EL (cell line): ENCODE measurements at regions not wholly inside any gene's neighbourhood (a gene's known extent, or its start where the extent isn't known, plus 50 kb on each side); places are given as distances from the start of the nearest gene placed in this dataset.
"Not testable (repeated sequence)": the region's sequence is repeated elsewhere in the genome, so short reads cannot be mapped to it uniquely, and the experiment has no call there.

Source experiments
- DNase-seq: peaks from one replicate; pipeline ENCODE4 v3.0.0-alpha.2; 2016

DNA sequence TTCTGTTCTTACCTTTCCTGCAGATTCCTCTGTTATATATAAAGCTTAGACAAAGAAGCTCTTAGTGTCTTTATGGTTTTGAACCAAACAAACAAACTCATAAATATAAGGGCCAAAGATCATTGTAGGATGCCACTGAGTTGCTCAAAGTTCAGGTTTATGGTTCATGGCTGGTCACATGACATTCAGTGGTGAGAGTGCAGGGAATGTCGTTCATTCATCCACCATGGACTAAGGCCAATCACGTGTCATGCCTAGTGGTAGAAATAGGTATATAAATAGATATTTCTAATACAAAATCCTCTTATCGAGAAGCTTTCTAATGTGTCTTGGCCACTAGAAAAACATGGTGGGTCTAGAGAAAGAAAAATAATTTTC, 119.4 kb downstream of the GATA3 start:
- DNase-seq = no peak

DNA sequence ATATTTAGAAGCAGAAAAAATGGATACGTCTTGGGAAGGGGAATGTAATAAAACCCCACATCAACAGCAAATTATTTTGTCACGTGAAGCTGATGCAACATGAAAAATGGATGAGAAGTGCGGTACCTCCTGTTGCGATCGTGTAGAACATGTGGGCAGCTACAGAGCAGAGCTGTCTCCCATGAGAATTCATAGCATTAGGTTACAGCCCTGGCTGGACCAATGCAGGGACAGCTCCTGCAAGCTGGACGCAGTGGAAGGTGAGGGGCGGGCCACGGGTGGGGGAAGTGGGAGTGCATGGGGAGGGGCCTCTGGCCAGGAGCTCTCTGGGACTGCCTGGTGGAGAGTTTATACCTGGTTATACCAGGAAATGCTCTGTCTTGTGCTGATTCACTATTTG, 120.3 kb downstream of the GATA3 start:
- DNase-seq = no peak

DNA sequence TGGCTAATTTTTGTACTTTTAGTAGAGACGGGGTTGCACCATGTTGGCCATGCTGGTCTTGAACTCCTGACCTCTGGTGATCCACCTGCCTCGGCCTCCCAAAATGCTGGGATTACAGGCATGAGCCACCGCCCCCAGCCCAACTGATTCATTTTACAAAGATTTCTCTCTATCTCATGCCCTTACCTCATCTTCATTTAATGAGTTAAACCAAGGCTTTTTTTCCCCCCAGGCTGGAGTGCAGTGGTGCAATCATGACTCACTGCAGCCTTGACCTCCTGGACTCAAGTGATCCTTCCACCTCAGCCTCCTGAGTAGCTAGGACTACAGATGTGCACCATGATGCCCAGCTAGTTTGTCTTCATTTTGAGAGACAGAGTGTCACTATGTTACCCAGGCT, 123.0 kb downstream of the GATA3 start:
- not testable (repeated sequence) for DNase-seq

DNA sequence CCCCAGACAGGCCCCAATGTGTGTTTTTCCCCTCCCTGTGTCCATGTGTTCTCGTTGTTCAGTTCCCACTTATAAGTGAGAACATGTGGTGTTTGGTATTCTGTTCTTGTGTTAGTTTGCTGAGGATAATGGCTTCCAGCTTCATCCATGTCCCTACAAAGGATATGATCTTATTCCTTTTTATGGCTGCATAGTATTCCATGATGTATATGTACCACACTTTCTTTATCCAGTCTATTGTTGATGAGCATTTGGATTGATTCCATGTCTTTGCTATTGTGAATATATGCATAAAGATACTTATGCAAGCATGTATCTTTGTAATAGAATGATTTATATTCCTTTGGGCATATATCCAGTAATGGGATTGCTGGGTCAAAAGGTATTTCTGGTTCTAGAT, 125.3 kb downstream of the GATA3 start:
- DNase-seq = not testable (repeated sequence)

DNA sequence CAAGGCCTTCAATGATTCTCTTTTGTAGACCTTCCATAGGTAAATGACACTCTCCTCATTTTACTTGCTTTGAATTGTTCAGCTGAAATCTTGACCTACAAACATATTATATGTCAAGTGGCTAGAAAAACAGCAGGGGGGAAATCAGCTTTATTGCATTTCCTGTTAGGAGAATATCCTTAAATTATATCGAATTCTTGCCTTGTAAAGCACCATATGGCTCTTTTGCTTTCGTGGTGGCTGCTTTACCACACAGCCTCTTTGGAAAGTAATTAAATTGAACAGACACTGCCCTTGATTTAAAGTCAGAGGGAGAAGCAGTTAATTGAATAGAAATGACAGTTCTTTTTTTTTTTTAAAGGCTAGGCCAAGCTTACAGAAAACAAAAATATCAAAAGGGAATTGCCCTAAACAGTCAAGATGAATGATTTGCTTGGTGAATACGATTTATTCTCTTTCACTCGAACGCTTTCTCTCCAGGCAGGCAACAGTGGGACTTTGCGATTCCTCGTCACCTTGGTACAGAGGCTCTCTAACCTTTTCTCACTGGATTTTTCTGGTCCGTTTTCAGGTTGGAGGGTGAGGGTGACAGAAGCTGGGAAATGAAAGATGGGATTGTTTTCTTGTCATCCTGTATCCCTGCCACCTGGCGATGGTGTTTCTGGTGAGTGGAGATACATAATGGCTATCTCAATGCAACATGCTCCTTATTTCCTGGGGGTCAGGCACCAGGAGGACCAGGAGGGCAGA, 126.0 kb downstream of the GATA3 start:
- DNase-seq = no peak

DNA sequence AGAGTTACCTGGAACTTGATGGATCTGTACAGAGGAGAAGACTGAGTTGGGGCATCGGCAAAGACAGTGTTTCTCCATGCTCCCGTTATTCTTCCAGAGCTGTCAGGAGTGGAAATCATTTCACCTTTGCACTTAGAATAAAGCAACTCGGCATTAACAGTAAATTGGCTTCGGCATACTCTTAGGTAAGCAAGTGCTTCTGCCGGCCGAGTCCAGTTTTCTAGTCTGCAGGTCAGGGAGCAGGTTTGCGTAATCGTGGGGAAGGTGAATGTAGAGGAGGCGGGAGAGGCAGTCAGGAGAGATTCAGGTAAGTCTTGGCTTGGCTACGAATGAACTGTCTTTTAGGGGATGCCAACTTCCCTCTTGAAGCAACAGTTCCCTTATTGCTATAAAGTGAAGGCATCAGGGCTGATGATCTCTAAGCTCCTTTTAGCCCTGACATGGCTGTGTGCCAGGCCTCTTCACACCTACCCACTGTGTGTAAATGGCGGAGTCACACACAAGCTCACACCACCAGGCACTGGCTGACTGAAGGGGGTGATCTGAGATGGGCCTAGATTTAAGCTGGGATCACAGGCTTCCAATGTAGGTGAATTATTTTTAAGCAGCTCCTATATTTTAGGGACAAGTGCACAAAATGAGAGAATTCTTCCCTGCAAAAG, 127.1 kb downstream of the GATA3 start:
- DNase-seq = no peak

DNA sequence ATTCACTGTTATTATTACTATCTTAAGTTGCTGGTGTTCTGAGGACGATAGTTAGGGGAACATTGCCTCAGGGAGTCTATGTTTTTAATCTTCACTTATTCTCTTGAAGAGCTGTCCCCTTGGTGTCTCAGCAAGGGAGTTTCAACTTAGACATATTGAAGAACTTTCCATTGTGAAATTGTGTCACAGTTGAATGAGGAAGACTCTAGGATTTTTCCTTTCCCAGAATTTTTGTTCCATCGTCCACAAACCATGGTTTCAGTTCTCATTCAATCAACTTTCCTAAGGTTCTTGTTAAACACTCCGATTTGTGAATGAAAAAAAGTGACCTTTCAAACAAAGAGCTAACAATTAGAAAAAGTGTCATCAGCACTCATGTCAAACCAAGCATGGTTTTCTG, 128.3 kb downstream of the GATA3 start:
- DNase-seq = no peak

DNA sequence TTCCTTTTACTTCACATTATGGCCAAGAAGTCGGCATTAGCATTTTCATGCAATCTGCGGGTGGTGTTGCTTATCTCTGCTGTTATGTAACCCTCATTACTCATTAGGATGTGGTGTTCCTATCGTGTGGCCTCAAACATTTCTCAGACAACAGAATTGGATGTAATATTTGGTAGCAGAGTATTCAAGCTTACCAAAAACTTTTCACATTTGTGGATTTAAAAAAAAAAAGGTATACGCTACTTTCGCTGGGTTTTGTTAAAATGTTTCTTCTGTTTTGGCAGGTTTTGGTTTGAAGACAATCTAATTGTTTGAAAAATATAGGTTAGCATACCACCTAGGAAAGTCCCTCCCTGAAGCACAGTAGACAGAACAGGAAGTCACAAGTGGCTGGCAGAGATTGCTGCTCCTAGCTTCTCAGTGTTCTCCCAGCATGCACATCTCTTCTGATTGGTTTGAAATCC, 128.8 kb downstream of the GATA3 start:
- DNase-seq = no peak

DNA sequence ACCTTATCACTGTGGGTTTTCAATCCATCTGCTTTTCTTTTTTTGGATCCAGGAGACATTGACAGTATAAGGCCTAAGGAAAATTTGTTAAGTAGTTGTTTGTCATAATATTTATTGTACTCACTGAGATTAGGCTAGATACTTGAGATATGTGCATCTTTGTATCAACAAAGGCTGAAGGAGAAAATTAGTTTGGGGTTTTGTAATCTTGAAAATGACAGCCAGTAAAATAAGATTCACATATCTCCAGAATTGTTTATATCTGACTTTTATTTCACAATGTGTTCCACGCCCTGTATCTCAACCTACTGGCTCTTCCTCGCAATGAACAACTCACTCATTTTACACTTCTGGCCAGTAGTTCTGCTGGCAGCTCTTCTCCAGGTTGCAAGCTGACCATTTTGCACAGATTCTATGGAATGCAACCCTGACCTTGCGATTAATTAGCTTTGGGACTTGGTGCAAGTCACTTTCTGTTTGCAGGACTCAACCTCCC, 132.7 kb downstream of the GATA3 start:
- no peak for DNase-seq

DNA sequence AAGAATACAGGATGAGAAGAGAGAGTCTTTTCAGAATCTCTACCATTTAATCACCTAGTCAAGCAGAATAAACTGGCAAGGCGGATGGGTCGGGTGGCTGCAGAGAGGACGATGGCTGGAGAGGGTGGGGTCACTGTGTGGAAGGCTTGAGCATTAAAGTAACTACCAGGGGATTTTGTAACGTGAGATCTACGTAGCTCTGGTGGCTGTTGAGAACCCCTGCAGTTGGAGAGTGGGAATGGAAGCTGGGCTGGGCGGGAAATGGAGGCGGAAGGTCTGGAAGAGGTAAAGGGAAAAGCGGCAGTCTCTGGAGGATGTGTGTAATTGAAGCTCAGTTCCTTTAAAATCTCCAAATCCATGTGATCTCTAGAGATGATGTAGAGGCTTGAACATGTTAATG, 135.0 kb downstream of the GATA3 start:
- DNase-seq = no peak

DNA sequence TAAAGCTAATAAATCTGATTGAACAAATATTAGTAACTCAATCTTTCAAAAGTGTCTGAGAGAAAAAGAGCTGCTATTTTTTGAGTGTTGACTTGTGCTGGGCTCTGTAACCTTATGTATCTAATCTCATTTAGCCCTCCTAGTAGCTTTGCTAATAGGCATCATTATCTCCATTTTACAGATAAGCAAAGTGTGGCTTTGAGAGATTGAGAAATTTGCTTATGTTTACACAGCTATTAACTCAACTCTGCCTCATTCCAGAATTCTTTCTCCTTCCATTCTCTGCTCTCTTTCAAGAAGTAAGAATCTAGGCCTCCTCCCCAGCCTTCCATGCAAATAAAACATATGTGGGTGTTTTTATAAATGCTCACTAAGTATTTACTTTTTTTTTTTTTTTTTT, 137.8 kb downstream of the GATA3 start:
- DNase-seq = no peak

DNA sequence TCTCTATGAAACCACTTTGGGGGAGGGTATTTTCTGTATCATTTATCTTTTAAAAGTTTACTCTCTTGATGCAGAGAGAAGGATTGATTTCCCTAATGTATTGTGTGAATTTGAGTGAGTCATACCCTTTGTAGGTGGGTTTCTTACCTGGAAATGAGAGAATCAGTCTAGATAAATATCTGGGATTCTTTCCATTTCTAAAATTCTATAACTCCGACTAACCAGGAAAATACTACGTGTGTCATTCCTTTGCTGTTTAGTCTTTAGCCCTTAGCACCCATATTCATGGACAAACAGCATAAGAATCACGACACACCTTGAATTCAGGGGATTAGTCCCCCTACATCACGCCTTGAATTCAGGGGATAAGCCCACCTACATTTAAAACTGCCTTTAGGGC, 139.1 kb downstream of the GATA3 start:
- no peak for DNase-seq

DNA sequence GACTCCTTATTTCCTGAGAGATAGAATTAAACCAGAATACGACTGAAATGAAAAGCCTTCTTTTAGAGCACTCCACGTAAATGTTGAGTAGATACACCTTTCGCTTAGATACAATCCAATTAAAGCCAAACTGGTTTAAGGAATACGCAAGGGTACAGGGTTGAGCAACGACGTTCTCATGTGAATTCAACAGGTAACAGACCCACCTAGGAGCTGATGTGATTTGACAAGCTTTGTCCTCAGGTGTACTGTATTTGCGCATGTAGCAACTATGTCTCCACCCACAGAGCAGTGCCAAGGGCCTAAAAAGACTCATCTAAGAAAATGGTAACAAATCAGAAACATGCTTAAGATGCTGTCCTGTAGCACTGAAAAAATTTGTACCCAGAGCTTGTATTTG, 139.6 kb downstream of the GATA3 start:
- DNase-seq = no peak

DNA sequence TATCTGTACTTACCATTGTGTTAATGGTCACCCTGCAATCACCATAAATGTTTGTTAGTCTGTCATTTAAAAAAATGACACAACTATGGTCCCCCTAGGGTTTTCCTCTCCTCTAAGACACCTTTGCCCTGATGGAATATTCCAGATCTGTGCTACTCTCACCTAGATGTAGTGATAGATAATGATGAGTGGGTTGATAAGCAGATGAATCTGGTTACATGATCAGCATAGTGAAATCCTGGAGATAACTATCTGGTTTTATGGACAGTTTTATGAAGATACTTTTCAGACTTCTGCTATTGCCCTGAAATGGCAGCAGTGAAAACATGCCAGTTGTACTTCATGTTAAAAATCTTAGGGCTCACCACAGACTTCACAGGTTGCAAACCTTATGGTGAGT, 152.4 kb downstream of the GATA3 start:
- no peak for DNase-seq

DNA sequence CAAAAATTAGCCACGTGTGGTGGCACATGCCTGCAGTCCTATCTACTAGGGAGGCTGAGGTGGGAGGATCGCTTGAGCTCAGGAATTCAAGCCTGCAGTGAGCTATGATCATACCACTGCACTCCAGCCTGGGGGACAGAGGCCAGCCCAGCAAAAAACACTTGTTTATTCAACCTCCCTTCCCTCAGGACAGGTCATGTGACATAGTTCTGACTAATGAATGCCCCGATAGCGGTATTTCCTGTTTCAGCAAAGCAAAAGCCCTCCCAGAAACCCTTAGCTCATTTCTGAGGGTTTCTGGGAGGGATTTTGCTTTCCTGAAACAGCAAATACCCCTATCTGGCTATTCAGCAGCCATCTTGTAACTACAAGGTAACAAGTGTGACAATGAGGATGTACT, 157.1 kb downstream of the GATA3 start:
- peak; percentile 3 for DNase-seq

DNA sequence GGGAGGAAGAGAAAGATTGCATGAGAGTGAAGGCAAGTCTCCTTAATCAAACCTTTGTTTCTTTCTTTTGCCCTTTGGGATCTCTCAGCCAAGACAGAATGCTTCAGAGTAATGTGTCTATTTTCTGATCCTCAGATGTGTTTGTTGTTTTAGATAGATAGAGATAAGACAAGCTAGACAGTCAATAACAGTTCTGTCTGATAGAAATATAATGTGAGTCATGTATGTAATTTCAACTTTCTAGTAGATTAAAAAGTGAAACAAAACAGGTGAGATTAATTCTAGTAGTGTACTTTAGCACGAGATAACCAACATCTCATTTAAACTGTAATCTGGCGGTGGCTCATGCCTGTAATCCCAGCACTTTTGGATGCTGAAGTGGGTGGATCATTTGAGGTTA, 159.2 kb downstream of the GATA3 start:
- no peak for DNase-seq

DNA sequence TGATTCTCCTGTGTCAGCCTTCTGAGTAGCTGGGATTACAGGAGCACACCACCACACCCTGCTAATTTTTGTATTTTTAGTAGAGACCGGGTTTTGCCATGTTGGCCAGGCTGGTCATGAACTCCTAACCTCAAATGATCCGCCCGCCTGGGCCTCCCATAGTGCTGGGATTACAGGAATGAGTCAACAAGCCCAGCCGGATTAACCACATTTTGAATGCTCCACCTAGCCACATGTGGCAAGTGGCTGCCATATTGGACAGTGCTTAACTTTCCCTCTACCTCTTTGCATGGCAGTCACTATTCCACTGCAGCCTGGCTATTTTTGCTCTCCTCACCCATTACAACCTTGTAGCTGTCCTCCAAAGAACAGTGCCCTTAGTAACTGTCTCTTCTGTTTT, 160.1 kb downstream of the GATA3 start:
- no peak for DNase-seq

DNA sequence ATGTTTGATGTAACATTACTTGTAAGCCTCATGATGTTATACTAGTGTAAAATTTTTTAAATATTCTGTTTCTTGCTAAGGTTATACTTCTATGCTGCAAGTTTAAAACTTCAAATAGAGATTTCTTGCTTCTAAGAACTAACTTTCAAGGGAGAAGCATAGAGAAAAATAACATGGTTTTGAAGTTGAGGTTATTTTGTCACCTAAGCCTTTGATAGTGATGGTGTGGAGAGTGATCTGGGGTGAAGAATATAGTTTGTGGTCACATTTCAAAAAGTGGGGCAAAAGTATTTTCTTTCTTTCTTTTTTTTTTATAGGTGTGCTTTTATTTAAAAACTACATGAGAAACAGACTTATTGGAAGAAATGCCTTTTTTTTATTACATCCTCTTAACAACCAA, 162.4 kb downstream of the GATA3 start:
- DNase-seq = no peak

DNA sequence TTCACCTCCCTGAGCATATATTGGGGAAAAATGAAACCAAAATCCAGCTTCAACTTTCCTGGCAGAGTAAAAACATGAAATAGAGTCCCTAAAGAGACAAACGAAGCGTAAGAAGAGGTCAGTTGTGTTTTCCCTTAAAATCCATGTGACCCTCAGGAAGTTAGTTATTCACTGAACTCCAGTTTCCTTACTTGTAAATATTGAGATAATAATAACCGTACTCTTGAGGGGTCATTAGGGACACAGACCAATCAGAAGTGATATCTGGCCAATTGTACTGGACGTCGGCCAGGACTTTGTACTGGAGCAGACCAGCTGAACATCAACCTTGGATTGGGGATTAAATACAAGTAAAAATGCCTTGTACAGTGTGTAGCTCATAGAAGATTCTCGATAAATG, 167.0 kb downstream of the GATA3 start:
- no peak for DNase-seq

DNA sequence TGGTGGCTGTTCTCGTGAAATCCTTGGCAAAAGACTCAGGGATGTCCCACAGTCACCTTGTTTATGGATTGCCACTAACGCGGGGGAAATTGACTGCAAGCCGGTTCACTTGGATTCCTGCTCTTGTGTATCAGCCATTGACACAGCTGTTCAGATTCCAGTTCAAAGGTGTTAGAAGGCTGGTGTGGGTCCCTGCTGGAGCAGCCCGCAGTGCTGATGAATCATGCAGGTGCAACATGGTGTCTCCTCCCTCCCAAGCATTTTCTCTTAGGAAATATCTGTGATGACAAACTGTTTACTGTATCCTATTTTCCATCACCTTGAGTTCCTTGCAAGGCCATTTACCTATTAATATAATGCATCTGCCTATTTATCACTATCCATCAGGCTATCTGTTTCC, 170.1 kb downstream of the GATA3 start:
- DNase-seq = no peak

DNA sequence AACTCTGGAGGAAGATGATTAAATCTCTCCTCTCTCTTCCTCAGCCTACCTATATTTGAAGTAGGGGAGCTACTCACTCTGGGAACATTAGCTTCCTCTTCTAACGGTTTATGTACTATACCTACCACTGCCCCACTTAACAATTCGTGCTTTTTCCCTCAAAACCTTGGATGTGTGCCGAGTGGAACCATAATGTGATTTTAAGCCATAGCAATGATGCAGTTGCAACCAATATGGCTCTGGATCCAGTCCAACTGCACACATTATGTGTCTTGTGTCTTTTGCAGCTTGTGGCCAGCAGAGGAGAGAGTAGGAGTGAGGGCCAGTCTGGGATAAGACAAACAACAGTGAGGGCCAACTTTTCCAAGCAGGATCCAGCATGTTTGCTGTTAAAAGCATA, 170.7 kb downstream of the GATA3 start:
- DNase-seq = no peak

DNA sequence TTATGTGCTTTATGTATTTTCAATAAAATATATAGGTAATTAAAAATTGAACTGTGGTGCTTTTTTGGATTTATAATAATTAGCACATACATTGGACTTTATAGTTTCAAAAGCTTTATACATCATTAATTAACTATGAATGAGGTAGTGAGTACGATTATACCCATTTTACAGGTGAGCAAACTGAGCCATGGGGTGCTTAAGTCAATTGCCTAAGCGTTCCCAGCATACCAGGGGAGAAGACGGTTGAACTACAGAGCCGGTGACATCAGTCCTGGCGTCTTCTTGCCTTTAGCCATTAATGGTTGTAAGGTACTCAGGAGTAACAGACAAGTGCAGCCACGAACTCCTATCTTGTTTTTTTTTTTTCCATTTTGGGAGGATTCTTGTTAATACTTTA, 172.8 kb downstream of the GATA3 start:
- no peak for DNase-seq

DNA sequence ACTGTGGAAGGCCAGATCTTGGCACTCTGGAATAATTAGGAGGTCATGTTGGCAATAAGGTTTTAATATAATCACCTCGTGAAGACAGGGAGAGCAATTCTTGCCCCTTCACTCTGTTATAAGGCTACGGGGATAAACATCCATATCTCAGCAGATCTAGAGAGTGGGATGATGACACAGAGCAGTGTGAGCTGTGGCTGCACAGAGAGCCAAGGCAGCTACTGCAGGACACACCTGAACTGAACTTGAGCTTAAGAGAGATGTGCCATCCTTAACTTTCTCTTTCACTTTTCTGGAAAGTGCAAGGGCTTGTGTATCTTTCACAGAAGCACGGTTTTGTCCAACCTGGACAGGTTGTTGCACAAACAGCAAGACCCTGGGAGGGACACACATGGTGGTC, 174.7 kb downstream of the GATA3 start:
- DNase-seq = no peak

DNA sequence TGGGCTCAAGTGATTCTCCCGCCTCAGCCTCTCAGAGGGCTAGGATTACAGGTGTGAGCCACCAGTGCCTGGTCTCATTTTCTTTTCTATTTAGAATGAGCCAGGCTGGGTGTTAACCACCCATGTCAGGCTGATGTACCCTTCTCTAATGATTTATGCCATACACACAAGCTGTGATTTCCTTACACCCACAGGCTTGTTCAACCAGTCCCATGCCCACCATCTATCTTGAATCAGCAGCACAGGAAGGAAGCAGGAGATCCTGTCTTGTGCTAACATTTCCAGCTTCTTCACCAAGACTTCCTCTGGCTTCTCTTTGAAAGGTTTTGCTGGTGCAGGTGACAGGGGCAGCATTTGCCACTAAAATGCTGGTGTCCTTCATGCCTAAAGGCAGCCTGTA, 176.4 kb downstream of the GATA3 start:
- DNase-seq = no peak

DNA sequence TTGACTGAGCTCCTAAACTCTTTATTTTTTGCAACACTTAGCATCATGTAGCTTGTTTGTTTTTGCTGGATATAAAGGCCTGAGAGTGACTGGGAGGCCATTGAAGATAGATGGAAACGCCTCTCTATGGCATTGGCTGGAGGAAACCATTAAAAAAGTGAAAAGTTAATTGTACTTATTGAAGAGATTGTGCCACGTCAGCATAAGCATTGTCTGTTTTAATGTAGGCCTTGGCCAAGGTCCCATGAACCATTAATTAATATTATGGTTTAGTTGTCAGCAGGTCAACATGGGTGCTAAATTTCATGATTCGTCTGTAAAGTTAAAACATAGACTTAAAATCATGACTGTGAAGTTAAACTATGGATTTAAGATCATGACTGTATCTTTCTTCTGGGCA, 178.6 kb downstream of the GATA3 start:
- DNase-seq = no peak
